ENCODE measurements at regions not wholly inside any gene's neighbourhood (a gene's known extent, or its start where the extent isn't known, plus 50 kb on each side); places are given as distances from the start of the nearest gene placed in this dataset.

DNA sequence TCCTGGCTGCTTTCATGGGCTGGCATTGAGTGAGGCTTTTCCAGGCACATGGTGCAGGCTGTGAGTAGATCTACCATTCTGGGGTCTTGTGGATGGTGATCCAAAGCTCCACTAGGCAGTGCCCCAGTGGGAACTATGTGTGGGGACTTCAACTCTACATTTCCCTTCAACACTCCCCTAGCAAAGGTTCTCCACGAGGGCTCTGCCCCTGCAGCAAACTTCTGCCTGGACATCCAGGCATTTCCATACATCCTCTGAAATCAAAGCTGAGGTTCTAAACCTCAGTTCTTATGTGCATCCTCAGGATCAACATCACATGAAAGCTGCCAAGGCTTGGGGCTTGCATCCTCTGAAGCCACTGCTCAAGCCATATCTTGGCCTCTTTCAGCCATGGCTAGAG is 282.9 kb upstream of the ZPLD1 start:
- intact Hi-C loops (cut with DNase I; ENCODE audit: low total_unique reads): no loop called here
- H3K4me1 ChIP-seq: no peaks in the 10 kb centered on the region

DNA sequence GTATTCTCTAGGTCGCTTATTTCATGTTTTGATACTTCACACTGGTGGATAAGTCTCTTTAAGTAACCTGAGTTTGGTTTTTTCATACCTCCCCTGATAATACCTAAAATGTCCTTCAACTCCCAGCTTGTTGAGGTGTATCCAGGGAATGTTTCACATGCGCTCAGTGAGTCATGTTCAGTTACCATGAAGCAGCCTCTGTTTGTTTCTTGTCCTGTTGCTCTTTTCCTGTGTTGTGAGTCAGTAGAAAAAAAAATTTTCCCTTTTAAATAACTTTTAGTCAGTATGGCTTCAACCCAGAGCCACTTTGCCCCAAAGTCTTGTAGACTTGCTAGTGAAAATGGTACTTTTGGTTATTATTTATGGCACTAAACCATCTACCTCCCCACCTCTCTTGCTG is 278.4 kb upstream of the ZPLD1 start:
- no peak for TF ChIP-seq CTCF (IDR thresholded peaks at IDR 0.05)
- TF ChIP-seq POLR2A (IDR thresholded peaks at IDR 0.05): no peak
- no peaks in the 10 kb centered on the region for H3K27me3 ChIP-seq
- H3K36me3 ChIP-seq (ENCODE audit: low read depth, missing control alignments): no peaks in the 10 kb centered on the region
- intact Hi-C loops (cut with DNase I; ENCODE audit: low total_unique reads): no loop called here
- no peaks in the 10 kb centered on the region for H3K4me1 ChIP-seq
- no peak overlapping the region for H3K27ac ChIP-seq
- 83 to 94% methylated on average over 2 of the region's 2 CpGs for WGBS, 2 donors
- H3K9me3 ChIP-seq: no peaks in the 10 kb centered on the region
- no peak overlapping the region for H3K4me3 ChIP-seq
- no peak for DNase-seq

More for the DNA sequence above, 282.9 kb upstream of the ZPLD1 start:
- 71 to 76% methylated on average over 1 of the region's 1 CpG for WGBS, 2 donors
- TF ChIP-seq CTCF (IDR thresholded peaks at IDR 0.05): no peak
- TF ChIP-seq POLR2A (IDR thresholded peaks at IDR 0.05): no peak
- Histone ChIP-seq H3K4me3 (no peak overlapping the region), H3K27ac (no peak overlapping the region), H3K9me3 (no peaks in the 10 kb centered on the region), H3K36me3 (ENCODE audit: low read depth, missing control alignments) (no peaks in the 10 kb centered on the region), H3K27me3 (no peaks in the 10 kb centered on the region)
- no peak for DNase-seq

- no peaks in the 10 kb centered on the region for H3K36me3 ChIP-seq (ENCODE audit: low read depth, missing control alignments)
- TF ChIP-seq POLR2A (IDR thresholded peaks at IDR 0.05) (no peak), CTCF (IDR thresholded peaks at IDR 0.05) (no peak)
- WGBS, 2 donors: 82 to 85% methylated on average over 3 of the region's 3 CpGs
- H3K4me3 ChIP-seq: no peak overlapping the region
- H3K4me1 ChIP-seq: peaks cover 6% of the 10 kb centered on the region
- no peak for DNase-seq
- no peak overlapping the region for H3K27ac ChIP-seq
- no peaks in the 10 kb centered on the region for H3K27me3 ChIP-seq
- H3K9me3 ChIP-seq: no peaks in the 10 kb centered on the region
- intact Hi-C loops (cut with DNase I; ENCODE audit: low total_unique reads): no loop called here
Measured at GRCh38 chr3:102158080-102158740, 276.6 kb upstream of the ZPLD1 start.

DNA sequence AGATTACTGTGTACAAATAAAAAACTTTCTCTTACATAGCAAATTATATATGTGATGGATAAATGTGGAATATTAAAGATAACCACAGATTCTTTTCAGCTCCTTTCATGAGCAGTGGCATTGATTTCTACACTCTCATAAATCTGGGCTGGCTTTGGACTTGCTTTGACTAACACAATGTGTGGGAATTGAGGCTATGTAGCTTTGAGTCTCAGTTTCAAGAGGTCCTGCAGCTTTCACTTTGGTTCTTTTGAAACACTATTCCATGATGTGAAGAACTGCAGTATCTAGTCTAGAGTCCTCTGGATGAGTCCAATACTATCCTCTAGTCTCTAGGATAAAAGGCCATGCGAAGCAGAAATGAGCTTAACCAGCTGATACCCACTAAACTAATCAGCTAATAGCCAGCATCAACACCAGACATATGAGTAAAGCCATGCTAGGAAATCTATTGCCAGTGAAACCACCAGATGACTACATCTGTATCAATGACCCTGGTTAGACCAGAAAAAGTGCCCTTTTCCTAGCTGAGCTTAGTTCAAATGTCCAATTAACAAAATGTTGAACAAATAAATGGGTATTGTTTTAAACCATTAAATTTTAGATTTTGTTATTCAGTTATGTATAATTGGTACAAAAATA is 274.9 kb upstream of the ZPLD1 start:
- intact Hi-C loops (cut with DNase I; ENCODE audit: low total_unique reads): no loop called here
- Histone ChIP-seq H3K4me1 (peaks cover 8% of the 10 kb centered on the region), H3K9me3 (no peaks in the 10 kb centered on the region), H3K4me3 (no peak overlapping the region), H3K36me3 (ENCODE audit: low read depth, missing control alignments) (no peaks in the 10 kb centered on the region), H3K27ac (no peak overlapping the region), H3K27me3 (no peaks in the 10 kb centered on the region)
- TF ChIP-seq CTCF (IDR thresholded peaks at IDR 0.05): no peak
- no peak for TF ChIP-seq POLR2A (IDR thresholded peaks at IDR 0.05)
- DNase-seq: no peak
- WGBS, 2 donors: 88 to 100% methylated on average over 1 of the region's 1 CpG
